Activated CD4-positive, alpha-beta T cell treated with anti-CD3 and anti-CD28 coated beads, Interleukin-2, amount 10 ng/mL, durations not matched to agents 24 days and 14 days (primary cell): ENCODE measurements at regions not wholly inside any gene's neighbourhood (a gene's known extent, or its start where the extent isn't known, plus 50 kb on each side); places are given as distances from the start of the nearest gene placed in this dataset.

Experiments used
- DNase-seq: peaks from one replicate; pipeline ENCODE4 v3.0.0; 2022
- H3K27ac Mint-ChIP-seq: one replicate; pipeline ENCODE4 v1.8.0; 2022; ENCODE audit warnings: mild to moderate bottlenecking, mixed read lengths
- H3K27me3 Mint-ChIP-seq: one replicate; pipeline ENCODE4 v1.8.0; 2022; ENCODE audit warnings: mixed read lengths
- H3K36me3 Mint-ChIP-seq: one replicate; pipeline ENCODE4 v1.8.0; 2022; ENCODE audit warnings: low read depth, mild to moderate bottlenecking, mixed read lengths
- H3K4me1 Mint-ChIP-seq: one replicate; pipeline ENCODE4 v1.8.0; 2021; ENCODE audit warnings: mixed read lengths
- H3K4me3 Mint-ChIP-seq: one replicate; pipeline ENCODE4 v1.8.0; 2022; ENCODE audit warnings: mild to moderate bottlenecking, moderate library complexity, mixed read lengths
- H3K9me3 Mint-ChIP-seq: one replicate; pipeline ENCODE4 v1.8.0; 2021; ENCODE audit warnings: mixed read lengths
- intact Hi-C: fragments of 100-400 bp; cut with micrococcal nuclease; formaldehyde crosslinking; loops from one replicate; pipeline ENCODE4 v1.15.1; 2023

DNA sequence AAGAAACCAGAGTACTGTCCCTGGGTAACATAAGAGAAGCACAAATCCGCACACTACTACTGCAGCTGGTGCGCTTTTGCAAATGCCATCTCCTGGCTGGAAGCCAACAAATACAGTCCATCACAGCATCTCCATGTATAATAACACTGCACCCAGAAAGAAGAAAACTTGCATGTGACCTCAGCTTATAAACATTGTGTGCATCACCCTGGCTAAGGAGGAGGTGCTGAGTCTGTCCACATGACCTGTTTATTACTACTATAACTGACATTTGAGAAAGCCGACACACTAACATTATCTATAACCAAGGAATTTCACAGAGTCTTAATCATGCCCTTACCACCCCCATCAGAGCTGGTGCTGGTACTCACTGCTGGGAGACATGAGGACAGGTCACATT is 516.8 kb downstream of the CFAP47 start:
- H3K27me3 Mint-ChIP-seq, result no peaks in the 10 kb centered on the region
- no peak overlapping the region for H3K27ac Mint-ChIP-seq
- no peaks in the 10 kb centered on the region for H3K36me3 Mint-ChIP-seq
- no peak for DNase-seq
- H3K4me3 Mint-ChIP-seq, result no peak overlapping the region
- no peaks in the 10 kb centered on the region for H3K4me1 Mint-ChIP-seq
- H3K9me3 Mint-ChIP-seq, result no peaks in the 10 kb centered on the region
- intact Hi-C loops, result no loop called here

DNA sequence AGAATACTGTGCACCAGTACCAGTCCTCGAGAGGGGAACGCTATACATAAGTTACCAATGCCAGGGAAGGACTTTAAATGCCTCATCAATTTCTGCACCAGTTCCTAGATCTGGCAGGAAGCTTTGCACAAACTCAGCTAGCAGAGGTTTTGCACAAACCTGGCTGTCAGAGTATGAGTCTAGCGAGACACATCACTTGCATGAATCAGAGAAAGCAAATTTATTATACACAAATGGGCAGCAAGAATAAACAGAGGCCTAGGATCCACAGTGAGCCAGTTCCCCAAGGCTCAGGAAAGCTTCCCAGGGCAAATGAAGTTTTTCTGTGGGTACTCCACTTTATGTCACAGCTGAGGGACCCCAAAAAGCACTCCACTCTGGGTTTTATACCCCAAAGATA is 523.5 kb downstream of the CFAP47 start:
- DNase-seq, result no peak
- intact Hi-C loops, result no loop called here
- Mint-ChIP-seq H3K4me1 (no peaks in the 10 kb centered on the region), H3K4me3 (no peak overlapping the region), H3K36me3 (no peaks in the 10 kb centered on the region), H3K27ac (no peak overlapping the region), H3K9me3 (no peaks in the 10 kb centered on the region), H3K27me3 (no peaks in the 10 kb centered on the region)

DNA sequence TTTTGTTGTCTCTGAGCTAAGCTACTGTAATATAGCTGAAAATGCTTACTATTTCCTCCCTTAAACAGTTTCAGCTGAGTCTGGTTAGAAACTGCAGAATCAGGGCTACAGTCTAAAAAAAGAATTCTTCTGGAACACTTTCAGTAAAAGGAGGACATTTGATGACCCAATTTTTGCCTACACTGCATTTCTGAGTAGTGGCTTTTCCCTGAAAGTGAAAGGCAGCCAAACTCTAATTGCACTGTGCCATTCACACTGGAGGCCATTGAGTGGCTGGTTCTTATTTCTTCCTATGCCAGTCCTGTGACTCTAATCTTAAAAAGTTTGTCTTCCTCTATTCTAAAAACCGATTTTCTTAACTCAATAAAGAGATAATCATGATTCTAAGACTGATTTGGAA is 526.0 kb downstream of the CFAP47 start:
- Mint-ChIP-seq H3K36me3 (no peaks in the 10 kb centered on the region), H3K4me1 (no peaks in the 10 kb centered on the region), H3K27me3 (no peaks in the 10 kb centered on the region), H3K4me3 (no peak overlapping the region), H3K9me3 (no peaks in the 10 kb centered on the region), H3K27ac (no peak overlapping the region)
- intact Hi-C loops, result no loop called here
- no peak for DNase-seq

DNA sequence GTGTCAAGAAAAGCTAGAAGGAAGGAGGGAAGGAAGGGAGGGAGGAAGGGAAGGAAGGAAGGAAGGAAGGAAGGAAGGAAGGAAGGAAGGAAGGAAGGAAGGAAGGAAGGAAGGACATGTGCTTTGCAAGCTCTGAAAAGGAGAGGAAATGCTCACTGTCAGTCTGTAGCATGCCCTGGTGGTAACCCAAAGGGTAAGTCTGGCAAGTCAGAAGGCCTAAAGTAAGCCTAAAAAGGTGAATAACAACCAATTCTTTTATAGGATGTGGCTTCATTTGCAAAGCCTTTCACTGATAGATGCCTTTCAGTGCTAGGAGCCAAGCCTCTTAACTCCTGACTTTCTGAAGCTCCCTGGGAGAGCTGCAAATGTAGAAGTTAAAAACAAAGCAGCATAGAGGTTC is 542.6 kb downstream of the CFAP47 start:
- intact Hi-C loops, result no loop called here
- Mint-ChIP-seq H3K27ac (no peak overlapping the region), H3K9me3 (no peaks in the 10 kb centered on the region), H3K4me1 (no peaks in the 10 kb centered on the region), H3K36me3 (no peaks in the 10 kb centered on the region), H3K27me3 (no peaks in the 10 kb centered on the region), H3K4me3 (no peak overlapping the region)
- no peak for DNase-seq

DNA sequence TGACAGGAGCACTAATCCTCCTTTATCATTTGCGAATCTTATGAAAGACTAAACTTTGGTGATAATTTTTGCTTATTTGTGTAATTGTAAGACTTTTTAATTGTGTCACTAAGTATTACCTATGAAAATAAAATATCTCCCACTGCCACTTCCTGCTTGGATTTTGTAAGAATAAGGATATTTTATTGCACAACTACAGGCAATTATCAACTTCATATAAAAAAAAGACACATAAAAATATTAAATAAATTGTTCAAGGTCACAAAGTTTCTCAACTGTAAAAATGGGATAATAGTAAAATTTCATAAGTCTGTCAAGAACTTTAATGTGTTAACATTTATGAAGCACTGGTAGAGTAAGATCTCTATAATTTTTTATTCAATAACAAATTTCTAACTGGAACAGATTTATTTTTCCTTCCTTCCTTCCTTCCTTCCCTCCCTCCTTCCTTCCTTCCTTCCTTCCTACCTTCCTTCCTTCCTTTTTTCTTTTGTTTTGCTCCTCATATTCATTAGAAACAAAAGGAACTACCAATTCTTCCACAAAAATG is 527.6 kb upstream of the FAM47C start:
- Mint-ChIP-seq H3K4me1 (no peaks in the 10 kb centered on the region), H3K4me3 (no peak overlapping the region), H3K36me3 (no peaks in the 10 kb centered on the region), H3K27me3 (no peaks in the 10 kb centered on the region), H3K9me3 (no peaks in the 10 kb centered on the region), H3K27ac (no peak overlapping the region)
- intact Hi-C loops, result no loop called here
- no peak for DNase-seq

DNA sequence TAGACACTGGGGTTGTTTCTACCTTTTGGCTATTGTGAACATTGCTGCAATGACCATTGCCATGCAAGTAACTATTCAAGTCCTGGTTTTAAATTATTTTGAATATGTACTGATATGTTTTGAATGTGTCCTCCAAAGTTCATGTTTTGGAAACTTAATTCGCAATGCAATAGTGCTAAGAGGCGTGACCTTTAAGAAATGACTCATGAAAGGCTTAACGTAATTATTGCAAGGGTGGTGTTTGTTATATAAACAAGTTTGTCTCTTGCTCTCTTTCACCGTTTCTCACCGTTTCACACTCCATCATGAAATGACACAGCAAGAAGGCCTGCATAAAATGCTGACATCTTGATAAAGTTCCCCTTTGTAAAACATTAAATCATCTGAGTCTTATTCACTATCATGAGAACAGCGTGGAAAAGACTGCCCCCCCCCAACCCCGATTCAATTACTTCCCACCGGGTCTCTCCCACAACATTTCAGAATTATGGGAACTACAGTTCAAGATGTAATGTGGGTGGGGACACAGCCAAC is 506.9 kb upstream of the FAM47C start:
- H3K9me3 Mint-ChIP-seq, result no peaks in the 10 kb centered on the region
- no peaks in the 10 kb centered on the region for H3K27me3 Mint-ChIP-seq
- H3K27ac Mint-ChIP-seq, result no peak overlapping the region
- no peak overlapping the region for H3K4me3 Mint-ChIP-seq
- intact Hi-C loops, result no loop called here
- DNase-seq, result no peak
- no peaks in the 10 kb centered on the region for H3K4me1 Mint-ChIP-seq
- no peaks in the 10 kb centered on the region for H3K36me3 Mint-ChIP-seq

DNA sequence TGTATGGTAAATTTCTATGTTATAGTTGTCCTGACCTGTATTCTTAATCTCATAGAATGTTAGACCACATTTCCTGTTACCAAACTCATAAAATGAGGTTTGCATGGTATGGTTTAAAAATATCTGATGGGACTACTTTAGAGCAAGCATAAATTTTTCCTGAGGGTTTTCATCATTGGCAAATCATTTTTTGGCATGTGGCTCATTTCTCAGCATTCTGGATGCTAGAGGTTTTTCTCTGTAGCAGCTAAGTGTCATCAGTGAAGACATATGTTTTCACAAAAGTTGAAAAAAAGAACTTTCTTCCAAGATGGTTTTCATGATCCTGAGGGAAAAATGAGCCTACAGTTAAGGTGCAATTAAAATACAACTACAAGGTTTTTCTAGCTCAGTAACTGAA is 503.5 kb upstream of the FAM47C start:
- no peaks in the 10 kb centered on the region for H3K36me3 Mint-ChIP-seq
- no peaks in the 10 kb centered on the region for H3K9me3 Mint-ChIP-seq
- H3K4me1 Mint-ChIP-seq, result no peaks in the 10 kb centered on the region
- no peak overlapping the region for H3K27ac Mint-ChIP-seq
- H3K4me3 Mint-ChIP-seq, result no peak overlapping the region
- intact Hi-C loops, result no loop called here
- DNase-seq, result no peak
- no peaks in the 10 kb centered on the region for H3K27me3 Mint-ChIP-seq

DNA sequence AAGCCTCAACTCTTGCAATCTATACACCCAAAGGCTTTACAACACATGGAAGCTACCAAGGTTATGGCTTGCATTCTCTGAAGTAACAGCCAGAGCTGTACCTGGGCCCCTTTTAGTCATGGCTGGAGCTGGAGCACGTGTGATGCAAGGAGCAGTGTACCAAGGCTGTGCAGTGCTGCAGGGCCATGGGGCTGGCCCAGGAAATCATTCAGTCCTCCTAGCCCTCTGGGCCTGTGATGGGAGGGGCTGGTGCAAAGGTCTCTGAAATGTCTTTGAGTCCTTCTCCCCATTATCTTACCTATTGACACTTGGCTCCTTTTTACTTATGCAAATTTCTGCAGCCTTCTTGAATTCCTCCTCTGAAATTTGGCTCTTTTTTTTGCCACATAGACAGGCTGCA is 500.1 kb upstream of the FAM47C start:
- Mint-ChIP-seq H3K36me3 (no peaks in the 10 kb centered on the region), H3K27ac (no peak overlapping the region), H3K9me3 (no peaks in the 10 kb centered on the region), H3K4me3 (no peak overlapping the region), H3K4me1 (no peaks in the 10 kb centered on the region), H3K27me3 (no peaks in the 10 kb centered on the region)
- intact Hi-C loops, result no loop called here
- DNase-seq, result no peak

DNA sequence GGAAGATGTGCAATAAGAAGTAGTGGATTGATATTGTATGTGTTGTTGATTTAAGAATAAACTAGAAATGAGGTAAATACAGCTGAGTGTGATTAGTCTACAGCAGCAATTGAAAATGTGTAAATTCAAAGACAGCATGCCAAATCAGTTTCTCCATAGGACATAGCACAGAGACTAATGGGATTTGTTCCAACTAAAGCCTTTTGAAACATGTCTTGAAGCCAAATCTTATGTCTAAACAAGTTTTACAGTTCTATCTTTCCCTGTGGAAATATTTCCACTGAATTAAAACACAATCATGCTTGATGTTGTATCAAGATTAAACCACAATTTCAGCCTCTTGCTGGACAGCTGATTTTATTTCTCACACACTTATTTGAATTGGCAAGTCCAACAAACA is 497.4 kb upstream of the FAM47C start:
- Mint-ChIP-seq H3K4me1 (no peaks in the 10 kb centered on the region), H3K9me3 (no peaks in the 10 kb centered on the region), H3K27me3 (no peaks in the 10 kb centered on the region), H3K27ac (no peak overlapping the region), H3K36me3 (no peaks in the 10 kb centered on the region), H3K4me3 (no peak overlapping the region)
- intact Hi-C loops, result no loop called here
- DNase-seq, result no peak

DNA sequence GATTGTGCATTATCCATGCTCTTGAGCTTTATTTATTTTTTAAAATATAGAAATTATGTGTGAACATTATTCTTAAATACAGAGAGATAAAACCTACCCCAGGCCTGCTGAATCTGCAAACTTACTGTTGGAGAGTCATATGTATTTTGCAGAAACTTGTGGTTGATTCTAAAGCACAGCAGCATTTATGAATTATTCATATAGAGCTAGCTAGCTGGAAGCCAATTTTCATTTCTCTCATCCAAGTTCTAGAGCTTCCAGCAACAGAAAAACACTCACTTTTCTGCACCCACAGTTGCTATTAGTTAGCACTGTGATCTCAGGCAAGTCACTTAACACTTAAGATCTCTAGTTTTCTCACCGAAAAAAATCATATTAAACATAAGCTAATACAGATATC is 479.5 kb upstream of the FAM47C start:
- H3K36me3 Mint-ChIP-seq, result no peaks in the 10 kb centered on the region
- H3K27me3 Mint-ChIP-seq, result no peaks in the 10 kb centered on the region
- no peak overlapping the region for H3K4me3 Mint-ChIP-seq
- no peaks in the 10 kb centered on the region for H3K4me1 Mint-ChIP-seq
- H3K9me3 Mint-ChIP-seq, result no peaks in the 10 kb centered on the region
- no peak overlapping the region for H3K27ac Mint-ChIP-seq
- no peak for DNase-seq
- intact Hi-C loops, result no loop called here

DNA sequence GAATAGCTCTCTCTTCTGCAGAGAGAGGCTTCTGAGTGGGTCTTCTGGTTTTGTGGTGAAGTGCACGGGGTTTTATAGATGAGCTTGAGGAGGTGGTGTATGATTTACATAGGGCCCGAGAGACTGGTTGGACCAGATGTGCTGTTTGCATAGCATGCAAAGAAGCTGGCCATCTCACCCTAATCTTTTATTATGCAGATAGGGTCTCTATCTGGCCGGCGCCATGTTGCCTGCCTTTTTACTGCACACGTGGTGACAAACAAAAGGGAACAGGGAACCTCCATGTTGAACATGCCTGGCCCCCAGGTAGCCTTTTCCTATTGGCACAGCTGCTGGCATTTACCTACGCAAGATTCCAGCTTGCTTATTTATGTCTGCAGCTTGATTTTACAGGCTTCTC is 473.3 kb upstream of the FAM47C start:
- intact Hi-C loops, result no loop called here
- Mint-ChIP-seq H3K4me3 (no peak overlapping the region), H3K27ac (no peak overlapping the region), H3K4me1 (no peaks in the 10 kb centered on the region), H3K9me3 (no peaks in the 10 kb centered on the region), H3K36me3 (no peaks in the 10 kb centered on the region), H3K27me3 (no peaks in the 10 kb centered on the region)
- no peak for DNase-seq

DNA sequence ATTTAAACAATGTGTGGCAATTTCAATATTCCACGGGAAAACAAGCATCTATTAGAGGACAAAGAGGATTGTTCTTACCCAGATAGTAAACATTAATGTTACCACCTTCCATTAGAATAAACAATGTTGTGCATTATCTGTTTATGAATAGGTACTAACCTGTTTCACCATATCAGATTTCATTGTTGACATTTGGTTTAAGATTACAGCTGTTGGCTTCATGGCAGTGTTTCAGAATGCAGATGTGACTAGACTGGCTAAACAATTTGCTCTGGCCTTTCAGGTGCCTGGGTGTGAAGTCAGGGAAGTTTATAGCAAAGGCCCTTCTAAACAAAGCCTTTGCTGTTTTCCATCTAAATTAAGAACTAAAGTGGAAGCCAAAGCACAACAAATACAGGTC is 464.7 kb upstream of the FAM47C start:
- Mint-ChIP-seq H3K9me3 (no peaks in the 10 kb centered on the region), H3K27me3 (no peaks in the 10 kb centered on the region), H3K27ac (no peak overlapping the region), H3K4me3 (no peak overlapping the region), H3K4me1 (no peaks in the 10 kb centered on the region), H3K36me3 (no peaks in the 10 kb centered on the region)
- intact Hi-C loops, result no loop called here
- no peak for DNase-seq

DNA sequence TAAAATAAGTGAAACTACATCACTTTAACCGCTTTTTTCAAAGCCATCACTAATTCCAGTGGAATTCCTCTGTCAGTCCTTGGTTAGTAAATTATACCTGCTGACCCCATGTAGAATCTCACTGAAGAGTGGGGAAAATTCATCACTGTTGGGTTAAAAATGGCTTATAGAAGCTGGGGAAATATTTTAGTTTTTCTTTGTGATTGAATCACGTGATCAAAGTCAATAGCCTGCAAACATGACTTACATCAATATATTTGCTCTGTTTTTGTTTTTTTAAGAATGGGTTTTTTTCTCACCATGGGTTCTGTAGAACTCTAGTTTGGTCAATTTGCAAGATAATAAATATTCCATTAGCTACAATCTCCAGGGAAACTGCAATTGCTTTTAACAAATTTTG is 445.2 kb upstream of the FAM47C start:
- H3K36me3 Mint-ChIP-seq, result no peaks in the 10 kb centered on the region
- H3K4me3 Mint-ChIP-seq, result no peak overlapping the region
- intact Hi-C loops, result no loop called here
- no peaks in the 10 kb centered on the region for H3K4me1 Mint-ChIP-seq
- DNase-seq, result no peak
- H3K27ac Mint-ChIP-seq, result no peak overlapping the region
- no peaks in the 10 kb centered on the region for H3K27me3 Mint-ChIP-seq
- H3K9me3 Mint-ChIP-seq, result no peaks in the 10 kb centered on the region

DNA sequence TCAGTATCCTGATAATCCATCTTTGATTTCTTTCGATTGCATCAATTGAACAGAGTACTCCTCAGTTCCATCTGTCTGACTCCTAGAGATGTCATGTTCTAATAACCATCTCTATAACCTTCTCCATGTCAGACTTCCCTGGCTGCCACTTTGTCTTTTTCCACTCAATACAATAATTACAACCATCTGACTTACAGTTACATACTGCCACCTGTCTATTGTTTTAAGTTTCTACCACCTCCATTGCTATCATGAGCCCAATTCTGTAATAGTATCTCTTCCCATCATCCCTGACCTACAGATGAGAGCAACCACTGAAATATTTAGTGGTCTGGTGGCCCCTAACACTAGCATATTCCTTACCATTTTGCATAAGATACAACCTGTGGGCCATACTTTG is 439.2 kb upstream of the FAM47C start:
- no peak overlapping the region for H3K4me3 Mint-ChIP-seq
- no peak for DNase-seq
- no peaks in the 10 kb centered on the region for H3K9me3 Mint-ChIP-seq
- intact Hi-C loops, result no loop called here
- no peak overlapping the region for H3K27ac Mint-ChIP-seq
- H3K27me3 Mint-ChIP-seq, result no peaks in the 10 kb centered on the region
- H3K36me3 Mint-ChIP-seq, result no peaks in the 10 kb centered on the region
- no peaks in the 10 kb centered on the region for H3K4me1 Mint-ChIP-seq

DNA sequence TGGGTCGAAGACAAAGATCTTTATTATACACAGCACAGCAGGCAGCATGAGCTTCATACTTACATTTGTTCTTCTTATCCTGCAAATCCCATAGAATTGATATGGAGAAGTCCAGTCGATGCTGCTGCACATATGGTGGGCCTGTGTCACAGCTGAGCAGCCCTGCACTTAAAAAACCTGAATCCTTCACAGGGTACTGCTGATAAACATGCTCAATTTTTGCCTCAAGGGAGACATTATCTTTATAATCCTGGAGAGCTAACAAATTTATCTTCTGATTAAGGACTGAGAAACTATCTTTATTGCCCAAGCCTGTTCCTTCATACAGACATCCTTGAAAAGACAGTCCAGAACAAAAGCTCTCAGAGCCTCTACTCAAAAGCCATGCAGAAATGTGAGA is 434.4 kb upstream of the FAM47C start:
- no peaks in the 10 kb centered on the region for H3K27me3 Mint-ChIP-seq
- no peaks in the 10 kb centered on the region for H3K4me1 Mint-ChIP-seq
- no peaks in the 10 kb centered on the region for H3K9me3 Mint-ChIP-seq
- no peak overlapping the region for H3K4me3 Mint-ChIP-seq
- DNase-seq, result no peak
- H3K36me3 Mint-ChIP-seq, result no peaks in the 10 kb centered on the region
- no peak overlapping the region for H3K27ac Mint-ChIP-seq
- intact Hi-C loops, result no loop called here
